ENCODE measurements at regions not wholly inside any gene's neighbourhood (a gene's known extent, or its start where the extent isn't known, plus 50 kb on each side); places are given as distances from the start of the nearest gene placed in this dataset.
"Not testable (repeated sequence)": the region's sequence is repeated elsewhere in the genome, so short reads cannot be mapped to it uniquely, and the experiment has no call there.

GRCh38 chr4:77451530-77451929 lies 154.1 kb upstream of the CXCL13 start:
- DNase-seq: no peak

- DNase-seq: not testable (repeated sequence)
These were observed 153.5 kb upstream of the CXCL13 start for GRCh38 chr4:77452117-77452516.

DNA sequence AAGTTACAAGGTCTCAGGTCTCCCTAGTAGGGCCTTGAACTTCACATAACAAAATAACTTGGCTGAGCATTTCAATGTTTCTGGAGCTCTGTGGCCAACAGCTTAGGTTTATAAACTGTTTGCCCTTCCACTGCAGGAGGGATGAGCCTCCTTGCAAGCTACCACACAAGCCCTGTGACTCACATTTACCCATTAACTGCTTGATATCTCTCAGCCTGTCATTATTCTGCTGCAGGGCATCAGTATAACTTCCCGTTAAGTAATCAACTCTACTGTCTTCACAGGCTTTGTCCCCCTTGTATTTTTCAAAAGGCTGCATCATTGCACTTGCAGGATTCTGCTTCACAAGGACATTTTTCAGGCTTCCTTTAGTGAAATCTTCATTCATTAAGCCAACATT lies 151.7 kb upstream of the CXCL13 start:
- no peak for DNase-seq

GRCh38 chr4:77454858-77455257 lies 150.8 kb upstream of the CXCL13 start:
- DNase-seq: no peak

GRCh38 chr4:77464100-77464499 lies 141.5 kb upstream of the CXCL13 start:
- DNase-seq: not testable (repeated sequence)

DNA sequence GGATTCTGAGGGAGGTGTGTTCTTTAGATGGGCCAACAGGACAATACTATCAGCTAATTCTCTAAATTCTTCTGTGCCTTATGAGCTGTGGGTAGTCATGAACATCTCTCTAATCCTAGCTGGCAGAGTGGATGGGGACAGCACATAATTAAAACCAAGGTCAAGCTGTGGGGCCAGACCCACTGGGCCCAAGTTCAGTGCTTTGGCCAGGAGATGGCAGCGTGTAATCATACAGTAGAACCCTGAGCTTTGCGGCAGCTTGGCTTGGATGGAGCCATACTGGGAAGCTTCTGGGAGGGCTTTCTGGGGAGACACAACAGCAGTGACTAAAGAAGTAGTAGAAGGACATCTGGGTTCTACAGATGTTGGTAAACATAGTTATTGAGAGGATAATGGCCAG lies 140.3 kb upstream of the CXCL13 start:
- peak; percentile 13 for DNase-seq

DNA sequence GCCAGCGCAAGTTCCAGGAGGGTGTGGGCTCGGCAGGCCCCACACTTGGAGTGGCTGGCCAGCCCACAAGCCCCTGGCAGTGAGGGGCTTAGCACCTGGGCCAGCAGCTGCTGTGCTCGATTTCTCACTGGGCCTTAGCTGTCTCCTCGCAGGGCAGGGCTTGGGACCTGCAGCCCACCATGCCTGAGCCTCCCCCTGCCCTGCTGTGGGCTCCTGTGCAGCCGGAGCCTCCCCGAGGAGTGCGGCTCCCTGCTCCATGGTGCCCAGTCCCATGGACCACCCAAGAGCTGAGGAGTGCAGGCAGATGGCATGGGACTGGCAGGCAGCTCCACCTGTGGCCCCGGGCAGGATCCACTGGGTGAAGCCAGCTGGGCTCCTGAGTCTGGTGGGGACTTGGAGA lies 139.2 kb upstream of the CXCL13 start:
- no peak for DNase-seq

- DNase-seq: no peak
These were observed 133.7 kb upstream of the CXCL13 start for GRCh38 chr4:77471821-77472495.

DNA sequence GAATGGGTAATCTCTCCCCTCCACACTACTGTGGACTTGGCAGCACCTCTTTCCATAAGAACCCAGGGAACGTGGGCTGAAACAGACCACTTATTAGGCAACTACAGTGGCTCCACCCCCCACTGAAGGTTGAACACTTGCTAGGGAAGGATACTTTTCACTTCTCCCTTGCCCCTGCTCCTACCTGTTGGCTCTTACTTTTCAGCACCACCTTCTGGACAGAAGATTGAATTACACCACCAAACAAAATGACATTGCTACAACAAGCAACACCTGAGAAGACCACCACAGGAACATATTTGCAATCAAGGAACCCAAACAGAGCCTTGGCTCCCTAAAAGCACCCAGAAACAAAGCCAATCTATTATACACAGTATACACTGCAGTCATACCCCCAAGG lies 132.1 kb upstream of the CXCL13 start:
- DNase-seq: no peak

GRCh38 chr4:77481856-77482255 lies 123.8 kb upstream of the CXCL13 start:
- no peak for DNase-seq

- DNase-seq: no peak
These were observed 116.7 kb upstream of the CXCL13 start for GRCh38 chr4:77488882-77489281.

DNA sequence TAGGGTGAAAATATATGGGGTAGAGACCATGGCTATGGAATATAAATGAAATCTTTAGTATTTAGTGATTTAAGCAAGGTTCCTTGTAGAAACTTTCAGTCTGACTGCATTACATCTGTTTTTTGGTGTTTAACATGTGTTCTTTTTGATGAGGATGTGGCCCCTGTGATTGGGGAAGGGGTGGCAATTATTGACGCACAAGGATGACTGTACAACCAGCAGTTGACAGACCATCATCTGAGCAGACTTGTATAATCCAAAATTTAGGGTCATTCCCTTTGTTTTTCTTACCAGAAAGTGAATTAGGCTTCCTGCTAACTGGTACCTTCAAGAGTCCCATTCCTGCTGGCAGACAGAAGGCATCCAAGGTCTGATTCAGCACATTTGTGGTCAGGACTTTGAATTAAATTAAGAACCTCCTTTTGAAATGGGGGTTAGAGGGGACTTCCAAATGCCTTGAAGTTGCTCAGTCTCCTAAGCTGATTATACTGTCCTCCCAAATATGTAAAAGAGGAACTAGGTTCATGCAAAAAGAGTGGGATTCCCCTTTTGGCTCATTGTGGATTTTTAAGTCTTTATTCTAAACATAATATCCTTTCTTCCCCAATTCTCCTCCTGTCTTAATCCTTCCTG lies 112.4 kb upstream of the CXCL13 start:
- DNase-seq: peak; percentile 55

GRCh38 chr4:77493829-77494551 lies 111.6 kb upstream of the CXCL13 start:
- DNase-seq: peak; percentile 50

DNA sequence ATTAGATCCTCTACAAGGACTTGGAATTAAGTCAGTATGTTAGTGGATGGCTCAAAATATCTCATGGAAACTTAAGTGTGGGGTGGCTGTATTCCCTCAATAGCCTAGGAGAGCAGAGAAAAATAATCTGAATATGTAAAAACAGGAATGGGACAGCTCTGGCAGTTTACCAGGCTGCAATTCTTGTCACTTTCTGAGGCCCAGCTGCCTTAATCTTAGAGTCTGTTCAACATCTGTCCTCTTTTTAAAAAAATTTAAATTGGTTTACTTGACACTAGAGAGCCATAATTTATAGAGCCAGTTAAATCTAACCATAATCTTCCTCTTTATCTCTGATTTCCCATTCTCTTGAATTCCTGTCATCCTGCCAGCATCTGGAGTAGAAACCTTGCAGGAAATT lies 109.2 kb upstream of the CXCL13 start:
- DNase-seq: no peak

DNA sequence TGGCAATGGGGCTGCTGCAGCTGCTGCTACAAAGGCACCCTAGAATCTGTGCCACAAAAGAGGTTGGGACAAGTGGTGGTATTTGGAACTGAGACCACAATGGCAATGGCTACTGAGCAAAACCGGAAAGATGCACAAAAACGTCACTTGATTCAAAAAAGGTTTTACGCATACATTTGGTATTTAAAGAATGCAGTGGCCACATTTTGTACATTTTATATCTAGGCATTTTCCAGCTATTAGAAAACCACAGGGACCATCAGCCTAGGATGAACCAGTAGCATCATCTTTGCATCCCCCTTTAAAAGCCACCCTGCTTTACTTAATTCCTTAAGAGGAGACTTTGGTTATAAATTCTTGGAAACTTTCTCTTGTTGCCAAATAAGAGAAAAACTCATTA lies 104.8 kb upstream of the CXCL13 start:
- DNase-seq: no peak

DNA sequence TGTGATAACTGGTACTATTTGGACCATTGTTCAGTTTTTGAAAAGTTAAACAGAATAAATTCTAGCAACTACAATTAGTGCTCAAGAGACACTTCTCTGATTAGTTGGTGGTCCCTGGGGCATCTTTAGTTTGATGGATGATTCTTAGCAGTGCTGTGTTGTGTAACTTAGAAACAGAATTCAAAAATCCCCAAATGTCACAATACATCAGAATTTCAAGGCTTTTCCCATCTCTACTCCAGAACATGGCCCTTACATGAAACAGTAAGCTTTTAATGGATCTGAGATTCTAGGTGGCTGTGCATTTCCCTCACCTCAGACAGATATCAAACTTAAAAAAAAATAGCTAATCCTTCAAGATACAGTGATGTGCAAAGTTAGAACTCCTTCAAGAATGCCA lies 104.4 kb upstream of the CXCL13 start:
- no peak for DNase-seq

DNA sequence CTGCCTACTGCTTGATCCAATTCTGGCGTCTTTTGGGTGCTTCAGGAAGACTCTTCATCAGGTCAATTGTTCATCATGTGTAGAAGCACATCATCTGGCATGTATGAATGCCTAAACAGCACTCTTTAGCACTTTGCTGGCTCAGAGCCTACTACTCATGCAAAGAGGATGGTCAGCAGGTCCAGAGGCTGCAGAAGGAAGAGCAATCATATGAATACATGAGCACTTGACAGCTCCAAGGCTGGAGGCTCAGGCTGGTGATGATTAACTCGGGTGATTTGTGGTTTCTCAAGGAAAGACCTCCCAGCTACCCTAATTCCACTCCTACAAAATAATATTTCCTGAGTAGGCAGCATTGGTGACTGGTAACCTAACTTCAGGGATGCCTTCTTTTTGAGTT lies 103.8 kb upstream of the CXCL13 start:
- DNase-seq: no peak

GRCh38 chr4:77504407-77504806 lies 101.2 kb upstream of the CXCL13 start:
- DNase-seq: no peak

DNA sequence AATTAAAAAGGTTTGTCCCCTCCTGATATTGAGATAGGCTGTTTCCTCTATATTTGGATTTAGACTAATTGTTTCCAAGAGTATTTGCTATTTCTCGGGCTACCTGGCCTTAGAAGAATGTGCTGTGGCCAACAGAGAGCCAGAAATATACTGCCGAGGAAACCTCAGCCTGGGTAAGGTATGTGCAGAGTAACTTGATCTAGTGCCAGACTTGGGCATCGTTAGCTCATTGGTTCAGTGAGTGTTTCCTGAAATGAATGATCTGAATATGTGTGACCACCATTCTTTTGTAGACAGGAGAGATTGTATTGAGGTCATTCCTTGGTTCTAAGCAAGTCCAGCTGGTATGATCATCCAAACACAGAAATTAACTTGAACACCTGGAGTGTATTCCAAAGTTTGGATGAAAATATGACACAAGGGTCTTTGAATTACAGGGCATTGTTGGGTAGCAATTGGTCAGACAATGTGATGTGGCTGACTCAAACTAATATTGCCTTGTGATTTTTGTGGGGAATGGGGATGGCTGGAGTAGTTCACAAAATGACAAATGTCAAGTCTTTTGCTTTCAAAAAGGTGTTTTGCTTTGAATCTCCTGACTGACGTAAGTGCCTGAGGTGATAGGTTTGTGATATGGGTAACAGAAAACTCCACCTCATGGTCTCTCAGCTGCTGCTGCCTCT lies 100.2 kb upstream of the CXCL13 start:
- DNase-seq: no peak

DNA sequence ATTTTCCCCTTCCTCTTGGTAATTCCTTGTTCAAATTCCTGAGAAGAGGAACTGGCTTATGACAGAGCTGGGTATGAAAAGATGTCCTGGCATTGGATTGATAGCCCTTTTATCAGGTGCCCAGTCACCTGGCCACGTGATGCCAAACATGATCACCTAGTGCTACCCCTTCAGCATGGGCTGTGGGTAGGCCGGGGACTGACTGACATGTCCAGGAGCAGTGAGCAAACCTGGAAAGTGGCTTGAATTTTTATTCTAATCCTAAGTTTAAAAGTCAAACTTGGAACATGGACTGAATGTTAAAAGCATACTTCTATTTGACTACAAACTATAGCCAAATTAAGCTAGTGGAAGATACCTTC lies 99.7 kb upstream of the CXCL13 start:
- DNase-seq: no peak

DNA sequence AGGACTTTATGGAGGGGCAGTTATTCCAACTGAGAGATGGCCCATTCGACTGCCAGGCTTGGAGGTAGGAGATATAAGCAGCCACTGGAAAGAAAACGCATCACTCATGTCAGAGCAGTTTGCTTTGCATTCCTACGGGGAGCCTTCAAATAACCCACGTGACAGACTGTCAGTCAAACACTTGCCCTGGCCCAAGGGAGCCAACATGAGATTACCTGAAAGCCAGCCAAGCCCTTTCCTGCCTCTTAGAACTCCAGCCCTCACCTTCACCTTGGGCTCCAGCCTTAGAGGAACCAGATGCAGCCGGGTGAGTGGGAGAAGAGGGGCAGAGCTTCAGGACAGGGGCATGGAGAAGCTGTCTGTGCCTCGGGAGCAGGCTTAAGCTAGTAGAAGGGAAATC lies 95.3 kb upstream of the CXCL13 start:
- no peak for DNase-seq

DNA sequence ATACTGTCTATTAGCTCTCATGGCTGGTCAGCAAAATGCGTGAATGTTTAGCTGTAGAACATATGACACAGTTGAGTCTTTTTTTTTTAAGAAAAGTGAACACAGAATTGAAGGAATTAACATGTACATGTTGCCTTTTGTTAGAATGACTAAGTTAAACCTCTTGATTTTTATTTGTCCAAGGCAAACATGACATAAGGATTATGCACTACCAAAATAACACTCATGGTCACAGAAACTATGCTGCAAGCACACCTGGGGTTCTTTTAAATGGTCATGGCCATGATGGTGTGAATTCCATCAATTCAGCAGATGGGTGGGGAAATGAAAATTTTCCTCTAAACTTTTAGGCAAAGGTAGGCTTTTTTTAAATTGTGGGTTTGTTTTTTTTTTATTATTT lies 80.1 kb upstream of the CXCL13 start:
- no peak for DNase-seq

- DNase-seq: not testable (repeated sequence)
These were observed 77.7 kb upstream of the CXCL13 start for GRCh38 chr4:77527900-77528299.

DNA sequence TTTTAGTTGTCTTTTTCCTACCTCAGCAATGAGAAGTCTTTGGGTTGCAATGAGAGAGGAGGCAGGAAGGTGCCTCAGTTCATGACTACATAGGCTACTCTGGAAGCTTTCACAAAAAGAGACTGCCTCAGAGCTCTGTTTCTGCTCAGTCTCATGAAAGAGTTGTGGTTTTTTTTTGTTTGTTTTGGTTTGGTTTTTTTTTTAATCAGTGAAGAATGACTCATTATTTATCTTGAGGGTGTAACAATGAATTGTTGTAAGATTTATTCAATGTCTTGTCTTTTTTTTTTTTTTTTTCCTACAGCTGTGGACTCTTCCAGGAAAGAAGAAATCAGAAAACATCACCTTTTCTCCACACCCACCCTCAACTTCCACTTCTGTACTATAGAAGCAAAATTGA lies 67.5 kb upstream of the CXCL13 start:
- DNase-seq: no peak
